Umbilical cord (tissue), 1 donor: ENCODE measurements at regions not wholly inside any gene's neighbourhood (a gene's known extent, or its start where the extent isn't known, plus 50 kb on each side); places are given as distances from the start of the nearest gene placed in this dataset.
"Not testable (repeated sequence)": the region's sequence is repeated elsewhere in the genome, so short reads cannot be mapped to it uniquely, and the experiment has no call there.

Experiments used
- DNase-seq: peaks from one replicate; pipeline ENCODE4 v3.0.0-alpha.2; 2015; ENCODE audit warnings: low spot score

DNA sequence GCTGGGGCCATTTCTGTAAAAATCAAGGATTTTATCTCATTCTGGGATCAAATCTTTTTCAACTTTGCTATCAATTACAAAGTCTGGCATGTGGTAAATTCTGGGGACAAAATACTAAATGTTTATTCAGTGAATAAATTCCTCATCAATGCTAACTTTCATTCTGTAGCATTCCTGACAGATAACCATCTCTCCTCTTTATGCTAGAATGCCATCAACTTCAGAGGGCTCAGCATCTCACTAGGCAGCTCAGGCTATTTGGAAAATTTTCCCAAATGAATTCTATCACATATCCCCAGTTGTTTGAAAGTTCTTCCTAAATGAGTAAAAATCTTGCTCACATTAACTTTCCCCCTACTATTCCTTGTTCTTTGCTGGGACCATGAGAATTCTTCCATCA lies 163.0 kb upstream of the DAB1 start:
- no peak for DNase-seq

DNA sequence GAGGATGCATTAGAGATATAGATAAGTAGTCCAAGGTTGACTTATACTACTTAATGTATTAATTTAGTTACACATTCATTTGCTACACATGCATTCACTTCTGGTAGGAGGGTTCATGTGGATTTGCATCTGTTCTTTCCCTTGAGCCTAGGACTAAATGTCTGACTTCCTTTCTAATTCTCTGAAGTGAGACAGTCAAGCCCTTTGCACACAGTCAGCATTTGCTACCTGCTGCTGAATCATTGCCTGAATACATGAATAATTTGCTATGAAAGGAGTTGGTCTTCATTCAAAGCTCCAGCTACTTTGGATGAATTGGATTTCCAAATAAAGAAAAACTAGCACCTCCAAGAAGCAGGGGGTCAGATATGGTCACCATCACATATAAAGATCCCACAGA lies 154.8 kb upstream of the DAB1 start:
- DNase-seq, result no peak

DNA sequence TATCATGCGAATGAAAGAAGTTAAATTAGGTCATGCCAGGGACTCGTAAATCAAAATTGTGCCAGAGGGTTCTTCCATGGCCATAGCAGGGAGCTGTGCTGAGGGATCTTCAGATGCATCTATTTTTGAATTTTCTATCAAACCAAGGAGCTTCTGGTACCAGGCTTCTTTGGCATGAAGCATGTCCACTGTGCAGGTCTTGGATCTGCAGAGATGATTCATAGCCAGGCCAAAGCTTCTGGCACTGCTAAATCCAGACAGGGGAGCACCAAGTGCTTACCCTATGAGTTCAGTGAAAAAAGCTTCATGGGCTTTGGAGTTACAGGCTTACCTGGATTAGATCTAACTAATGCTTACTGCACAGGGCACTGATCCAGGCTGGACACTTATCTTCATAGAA lies 154.2 kb upstream of the DAB1 start:
- DNase-seq, result no peak

DNA sequence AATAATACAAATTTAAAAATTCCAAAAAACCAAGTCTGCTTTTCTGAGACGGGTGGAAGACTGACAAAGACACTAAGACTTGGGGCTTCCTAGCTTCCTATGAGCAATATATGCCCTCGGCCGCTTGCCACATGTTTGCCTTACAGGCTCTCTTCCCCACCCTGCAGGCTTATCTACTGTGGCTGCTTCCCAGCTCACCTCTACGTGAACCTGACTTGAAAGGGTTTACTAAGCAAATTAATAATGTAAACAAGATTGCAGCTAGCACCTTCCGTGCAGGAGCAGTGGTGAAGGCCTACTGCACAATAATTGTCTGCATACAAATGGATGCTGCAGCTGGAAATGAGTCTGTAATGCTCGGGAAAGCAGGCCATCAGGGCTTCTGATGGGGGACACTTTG lies 152.9 kb upstream of the DAB1 start:
- no peak for DNase-seq

DNA sequence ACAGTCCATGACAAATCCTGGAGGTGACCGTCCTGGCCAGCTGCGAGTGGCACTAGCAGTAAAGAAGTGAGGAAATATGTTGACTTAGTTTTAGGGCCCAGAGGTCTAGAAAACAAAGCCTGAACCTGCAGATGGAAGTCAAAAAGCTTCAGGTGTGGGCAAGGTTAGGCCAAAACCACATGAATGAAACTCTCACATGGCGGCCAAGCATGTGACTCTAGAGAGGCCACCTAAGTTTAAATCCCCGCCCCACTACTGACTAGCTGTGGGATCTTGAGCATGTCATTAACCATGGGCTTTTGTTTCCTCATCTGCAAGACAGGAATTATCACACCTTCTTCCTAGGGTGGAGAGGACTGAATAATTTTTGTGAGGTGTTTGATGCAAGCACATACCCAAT lies 148.2 kb upstream of the DAB1 start:
- no peak for DNase-seq

DNA sequence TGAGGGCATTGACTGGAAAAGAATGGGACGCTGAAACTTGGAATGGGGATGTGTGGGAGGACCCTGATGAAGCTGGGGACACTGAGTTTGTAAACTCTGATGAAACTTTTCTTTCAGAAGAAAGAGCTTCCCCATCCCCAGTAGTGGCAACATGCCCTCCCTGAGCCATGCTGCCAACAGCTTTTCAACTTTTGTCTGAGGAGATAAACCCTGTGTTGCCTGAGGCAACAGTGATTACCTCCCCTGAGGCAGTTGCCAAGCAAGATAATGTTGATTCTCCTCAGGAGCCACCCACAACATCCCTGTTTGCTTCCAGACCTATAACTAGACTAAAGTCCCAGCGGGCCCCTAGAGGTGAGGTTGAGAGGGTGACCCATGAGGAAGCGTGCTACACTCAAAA lies 134.2 kb upstream of the DAB1 start:
- DNase-seq, result not testable (repeated sequence)

DNA sequence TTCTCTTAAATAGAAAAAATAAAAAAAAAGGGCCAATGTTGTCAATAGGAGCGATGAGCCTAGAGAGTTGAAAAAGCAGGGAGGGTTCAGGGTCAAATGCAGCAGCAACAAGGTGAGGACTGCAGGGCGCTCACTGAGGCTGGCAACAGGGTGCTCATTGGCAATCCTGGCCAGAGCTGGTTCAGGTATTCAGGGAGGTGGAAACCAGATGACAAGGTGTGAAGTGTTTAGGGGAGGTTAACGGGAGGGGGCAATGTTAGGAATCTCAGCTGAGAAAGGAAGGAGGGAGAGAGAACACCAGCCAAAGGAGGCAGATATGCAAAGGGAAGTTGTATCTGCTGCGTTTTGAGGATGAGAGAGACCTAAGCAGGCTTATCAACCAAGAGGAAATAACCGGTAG lies 129.8 kb upstream of the DAB1 start:
- DNase-seq, result no peak

DNA sequence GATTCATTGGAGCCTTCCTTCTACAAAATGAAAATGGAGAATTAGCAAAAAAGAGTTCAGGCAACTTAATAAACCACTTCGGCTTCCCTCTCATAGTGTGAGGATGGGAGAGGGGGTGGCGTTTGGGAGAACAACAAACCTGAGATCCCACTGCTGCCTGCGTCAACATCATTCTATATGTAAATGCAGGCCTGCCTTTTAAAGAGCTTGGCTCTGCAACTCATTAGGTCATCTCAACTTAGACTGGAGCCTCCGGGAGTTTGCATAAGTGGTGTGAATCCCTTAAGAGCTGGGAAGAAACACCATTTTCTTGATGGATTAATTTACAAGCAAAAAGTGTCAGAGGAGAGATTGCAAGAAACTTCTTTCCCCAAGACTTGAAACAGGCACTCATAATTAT lies 127.6 kb upstream of the DAB1 start:
- DNase-seq, result no peak

DNA sequence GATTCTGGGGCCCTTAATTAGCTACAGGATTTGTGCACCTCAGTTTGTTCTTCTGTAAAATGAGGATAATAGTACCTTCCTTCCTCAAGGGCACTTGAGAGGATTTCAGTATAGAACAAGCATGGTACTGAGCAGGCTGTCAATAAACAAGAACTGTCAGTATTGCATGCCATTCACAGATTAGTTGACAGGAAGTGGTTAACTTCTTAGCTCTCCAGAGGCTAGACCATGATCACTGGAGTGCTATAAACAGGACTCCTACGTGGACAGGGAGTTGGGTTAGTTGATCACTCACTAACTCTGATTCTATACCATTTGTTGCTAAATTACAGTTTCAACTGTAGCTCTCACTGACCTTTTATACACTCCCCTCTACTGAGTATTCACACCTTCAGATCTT lies 126.2 kb upstream of the DAB1 start:
- DNase-seq, result no peak

DNA sequence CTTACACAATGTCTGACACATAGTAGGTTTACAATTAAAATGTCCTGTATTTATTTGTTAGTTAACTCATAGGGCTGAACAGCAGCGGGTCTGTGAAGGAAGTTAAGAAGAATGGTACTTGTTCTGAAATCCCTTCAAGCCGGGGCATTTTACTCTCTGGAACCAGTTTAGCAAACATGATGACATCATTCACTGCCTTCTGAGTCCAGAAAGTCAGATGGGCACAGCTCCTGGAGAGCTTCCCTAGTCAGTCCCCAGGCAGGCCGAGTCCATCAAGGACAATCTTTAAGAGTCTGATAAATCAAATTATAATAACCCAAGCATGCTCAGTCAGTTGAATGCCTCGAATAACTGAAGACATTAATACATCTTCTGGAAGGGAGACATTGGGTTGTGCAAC lies 125.4 kb upstream of the DAB1 start:
- no peak for DNase-seq

DNA sequence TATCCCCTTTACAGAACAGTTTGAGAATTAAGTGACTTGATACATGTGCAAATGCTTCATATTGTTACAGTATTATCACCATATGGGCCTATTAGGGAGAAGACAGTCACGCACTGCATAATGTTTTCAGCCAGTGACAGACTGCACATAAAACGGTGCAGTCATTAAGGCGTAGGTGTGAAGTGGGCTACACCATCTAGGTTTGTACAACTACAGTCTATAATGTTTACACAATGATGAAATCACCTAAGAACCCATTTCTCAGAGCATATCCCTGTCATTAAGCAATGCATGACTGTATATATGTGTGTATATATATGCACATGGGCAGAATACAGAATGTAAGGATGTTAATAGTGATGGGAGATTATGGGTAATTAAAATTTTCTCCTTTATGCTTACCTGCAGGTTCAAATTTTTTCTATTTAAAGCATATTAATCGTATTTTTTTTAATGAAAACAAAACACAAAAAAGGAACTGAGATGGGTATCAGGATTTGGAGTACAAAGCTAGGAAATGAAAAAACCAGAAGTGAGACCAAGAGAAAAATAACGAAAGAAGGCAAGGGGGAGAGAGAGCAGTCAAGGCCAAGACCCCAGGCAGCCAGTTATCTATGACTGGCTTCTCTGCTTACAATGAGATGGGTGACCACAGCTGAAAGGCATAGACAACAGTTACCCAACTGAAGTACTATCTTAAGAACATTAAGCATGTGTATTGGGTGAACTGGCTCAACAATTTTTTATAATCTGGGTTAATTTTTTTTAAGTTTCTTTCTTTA lies 122.9 kb upstream of the DAB1 start:
- no peak for DNase-seq

DNA sequence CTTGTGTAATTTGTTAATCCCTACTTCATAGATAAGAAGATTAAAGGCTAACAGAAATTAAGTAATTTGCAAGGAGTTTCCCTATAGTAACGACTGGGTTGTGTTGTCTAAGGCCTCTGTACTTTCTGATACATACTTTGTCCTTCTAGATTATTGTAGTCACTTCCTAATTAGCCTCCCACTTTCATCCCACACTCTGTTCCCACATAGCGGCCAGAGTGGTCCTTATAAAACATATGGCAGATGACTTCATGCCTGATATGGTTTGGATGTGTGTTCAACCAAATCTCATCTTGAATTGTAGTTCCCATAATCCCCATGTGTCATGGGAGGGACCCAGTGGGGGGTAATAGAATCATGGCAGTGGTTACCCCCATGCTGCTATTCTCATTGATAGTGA lies 120.5 kb upstream of the DAB1 start:
- DNase-seq, result no peak

DNA sequence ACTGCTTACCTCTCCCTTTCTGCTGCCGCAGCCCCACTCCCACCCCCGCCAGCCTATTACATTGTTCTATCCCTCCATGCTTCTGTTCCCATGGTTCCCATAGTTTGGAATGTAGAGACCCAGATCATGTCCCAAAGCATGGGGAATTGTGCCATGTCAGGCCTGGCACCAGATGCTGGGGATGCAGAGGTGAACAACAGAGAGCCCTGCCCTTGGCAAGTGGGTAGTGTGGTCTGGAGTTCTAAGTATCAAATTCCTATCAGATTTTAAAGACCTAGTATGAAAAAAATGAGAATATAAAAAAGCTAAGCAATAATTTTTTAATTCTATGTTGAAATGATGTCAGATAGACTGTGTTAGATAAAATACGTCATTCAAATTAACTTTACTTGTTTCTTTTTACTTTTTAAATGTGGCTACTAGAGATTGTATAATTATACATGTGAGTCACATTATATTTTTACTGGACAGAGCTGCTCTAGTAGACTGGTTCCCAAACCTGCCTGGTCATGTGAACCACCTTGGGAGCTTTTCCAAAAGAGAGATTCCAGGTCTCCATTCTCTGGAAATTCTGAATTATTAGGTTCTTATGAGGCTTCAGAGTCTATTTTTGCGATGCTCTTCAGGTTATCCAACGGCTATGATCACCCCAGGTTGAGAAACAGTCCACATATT lies 113.0 kb upstream of the DAB1 start:
- DNase-seq, result no peak

DNA sequence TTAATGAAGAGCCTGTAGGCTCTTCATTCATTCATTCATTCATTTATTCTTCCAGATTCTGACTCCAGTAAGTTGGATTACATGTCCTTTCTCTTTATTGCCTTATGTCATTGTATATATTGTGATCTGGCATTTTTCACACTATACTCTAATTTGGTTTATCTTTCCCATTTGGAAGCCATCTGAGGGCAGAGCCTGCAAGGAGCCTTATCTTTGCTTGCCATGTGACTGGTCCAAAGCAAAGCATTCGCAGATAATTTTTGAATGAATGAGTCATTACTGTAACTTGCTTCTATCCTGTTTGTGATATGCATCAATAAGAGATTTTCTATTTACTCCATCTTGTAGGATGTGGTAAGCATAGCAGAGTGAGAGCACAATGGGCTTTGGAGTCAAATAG lies 108.4 kb upstream of the DAB1 start:
- no peak for DNase-seq

DNA sequence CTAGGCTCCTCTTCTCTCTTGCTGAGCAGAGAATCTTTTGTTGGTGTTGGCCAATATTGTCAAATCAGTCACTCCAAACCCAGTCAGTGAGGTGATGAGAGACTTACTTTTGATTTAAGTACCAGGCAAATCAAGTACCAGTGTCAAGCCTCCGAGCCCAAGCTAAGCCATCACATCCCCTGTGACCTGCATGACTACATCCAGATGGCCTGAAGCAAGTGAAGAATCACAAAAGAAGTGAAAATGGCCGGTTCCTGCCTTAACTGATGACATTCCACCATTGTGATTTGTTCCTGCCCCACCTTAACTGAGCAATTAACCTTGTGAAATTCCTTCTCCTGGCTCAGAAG lies 107.0 kb upstream of the DAB1 start:
- not testable (repeated sequence) for DNase-seq

DNA sequence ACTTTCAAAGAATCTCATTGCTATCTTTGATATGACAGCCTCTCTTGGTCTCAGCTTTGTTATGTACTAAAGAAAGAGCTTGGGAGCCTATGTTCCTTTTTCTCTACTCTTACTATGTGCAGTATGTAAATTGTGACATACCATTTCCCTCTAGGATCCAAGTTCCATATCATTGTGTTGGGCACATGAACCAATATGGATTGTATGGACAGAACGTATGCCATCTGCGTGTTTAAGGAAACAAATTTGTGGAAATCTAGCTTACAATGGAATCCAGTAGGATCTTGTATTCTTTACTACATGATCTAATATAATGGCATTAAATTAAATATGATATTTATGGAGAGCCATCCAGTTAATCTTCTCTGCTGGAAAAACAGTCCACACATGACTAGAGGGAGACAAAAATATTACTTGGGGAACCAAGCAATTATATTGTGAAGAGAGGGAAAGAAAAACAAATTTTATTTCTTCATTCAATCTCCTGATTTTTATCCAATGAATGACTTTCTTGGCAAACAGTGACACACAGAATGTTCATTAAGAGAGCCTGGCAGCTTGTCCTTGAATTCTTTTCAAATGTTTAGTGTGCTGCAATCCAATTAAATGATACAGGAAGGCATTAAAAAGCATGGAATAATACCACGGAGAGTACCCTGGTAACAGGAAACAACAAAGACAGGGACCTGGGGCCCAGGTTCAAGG lies 106.5 kb upstream of the DAB1 start:
- DNase-seq, result no peak

DNA sequence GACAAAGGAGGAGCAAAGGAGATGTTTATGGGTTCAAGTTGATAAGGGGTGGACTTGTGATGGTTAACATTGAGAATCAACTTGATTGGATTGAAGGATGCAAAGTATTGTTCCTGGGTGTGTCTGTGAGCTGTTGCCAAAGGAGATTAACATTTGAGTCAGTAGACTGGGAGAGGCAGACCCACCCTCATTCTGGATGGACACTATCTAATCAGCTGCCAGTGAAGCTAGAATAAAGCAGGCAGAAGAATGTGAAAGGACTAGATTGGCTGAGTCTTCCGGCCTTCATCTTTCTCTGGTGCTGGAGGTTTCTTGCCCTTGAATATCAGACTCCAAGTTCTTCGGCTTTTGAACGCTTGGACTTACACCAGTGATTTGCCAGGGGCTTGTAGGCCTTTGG lies 98.7 kb upstream of the DAB1 start:
- DNase-seq, result peak; percentile 3

DNA sequence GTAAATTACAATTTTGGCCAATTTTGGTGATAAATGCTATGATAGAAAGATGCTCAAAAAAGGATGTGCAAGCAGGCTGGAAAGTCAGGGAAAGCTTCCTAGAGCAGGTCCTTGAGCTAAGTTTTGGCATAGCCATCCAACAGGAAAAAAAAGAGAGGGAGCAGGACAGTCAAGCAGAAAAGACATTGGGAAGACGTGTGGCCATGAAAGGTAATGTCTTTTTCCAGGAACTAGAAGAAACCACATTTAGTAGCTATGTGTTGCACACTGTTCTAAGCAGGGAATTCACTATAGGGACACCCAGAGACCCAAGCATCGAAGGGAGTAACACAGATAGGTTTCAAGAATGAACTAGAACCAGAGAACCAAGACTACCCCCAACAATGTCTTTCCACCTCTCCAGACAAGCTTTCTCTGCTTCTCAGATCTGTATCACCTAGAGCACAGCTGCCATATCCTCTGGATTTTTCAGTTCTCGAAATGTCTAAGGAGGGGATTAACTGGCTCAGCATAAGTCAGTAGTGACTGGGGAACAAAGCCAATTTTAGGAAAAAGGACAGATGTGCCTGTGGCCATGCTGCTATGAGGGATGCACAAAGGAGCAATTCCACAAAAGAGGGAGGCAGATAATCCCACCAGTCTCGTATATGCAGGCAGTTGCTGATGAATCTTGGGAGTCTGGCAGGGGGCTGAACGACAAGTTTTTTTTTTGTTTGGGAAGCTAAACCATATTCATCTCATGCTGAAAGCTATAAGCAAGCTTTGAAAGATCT lies 97.1 kb upstream of the DAB1 start:
- peak; percentile 29 for DNase-seq

DNA sequence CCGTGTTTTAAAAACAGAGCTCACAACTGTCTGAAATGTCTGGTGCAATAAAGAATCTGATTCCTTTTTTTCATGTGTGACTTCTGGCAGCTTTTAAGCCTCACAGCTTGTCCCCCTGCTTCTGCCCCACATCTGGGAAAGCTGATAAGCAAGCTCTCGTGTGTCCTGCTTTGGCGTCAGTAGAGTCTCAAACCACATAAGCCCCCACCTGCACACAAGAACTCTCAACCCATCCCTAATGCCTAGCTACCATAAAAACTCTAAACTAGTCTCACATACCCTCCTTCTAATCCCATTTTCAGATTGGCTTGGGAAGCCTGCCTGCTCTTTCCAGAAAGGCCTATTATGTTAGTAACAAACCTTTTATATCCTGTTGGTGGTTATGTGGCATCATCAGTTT lies 94.6 kb upstream of the DAB1 start:
- DNase-seq, result no peak

DNA sequence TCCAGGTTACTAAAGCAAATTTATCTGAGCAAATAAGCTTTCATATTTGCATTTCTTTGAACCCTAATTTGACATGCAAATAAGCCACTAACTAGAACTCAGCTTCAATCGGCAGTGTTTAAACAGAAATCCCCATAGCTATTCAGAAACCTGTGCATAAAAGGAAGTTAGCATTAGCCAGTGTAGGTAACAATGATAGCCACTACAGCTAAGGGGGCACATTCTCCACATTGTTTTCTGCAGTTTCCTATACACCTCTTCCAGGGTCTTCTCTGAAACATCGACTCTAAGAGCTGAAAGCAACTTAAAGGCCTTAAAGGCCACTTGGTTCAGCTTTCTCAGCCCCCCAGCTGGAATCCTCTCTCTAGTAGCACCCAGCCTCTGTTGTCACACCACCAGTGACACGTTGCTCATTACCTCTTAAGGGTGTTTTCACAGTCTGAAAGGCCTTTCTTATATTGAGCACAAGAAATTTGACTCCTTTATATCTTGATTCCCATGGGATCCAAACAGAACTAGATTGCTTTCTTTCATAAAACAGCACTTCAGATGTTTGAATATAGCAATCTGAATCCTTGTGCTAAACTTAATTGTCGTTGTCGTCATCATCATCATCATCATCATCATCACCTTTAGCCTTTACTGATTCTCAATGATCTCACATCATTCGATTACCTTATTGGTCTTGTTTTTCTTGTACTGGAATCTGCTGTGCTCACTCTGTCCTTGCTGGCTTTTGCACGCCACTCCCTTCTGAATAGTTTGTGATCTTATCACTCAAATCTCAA lies 93.9 kb upstream of the DAB1 start:
- no peak for DNase-seq

DNA sequence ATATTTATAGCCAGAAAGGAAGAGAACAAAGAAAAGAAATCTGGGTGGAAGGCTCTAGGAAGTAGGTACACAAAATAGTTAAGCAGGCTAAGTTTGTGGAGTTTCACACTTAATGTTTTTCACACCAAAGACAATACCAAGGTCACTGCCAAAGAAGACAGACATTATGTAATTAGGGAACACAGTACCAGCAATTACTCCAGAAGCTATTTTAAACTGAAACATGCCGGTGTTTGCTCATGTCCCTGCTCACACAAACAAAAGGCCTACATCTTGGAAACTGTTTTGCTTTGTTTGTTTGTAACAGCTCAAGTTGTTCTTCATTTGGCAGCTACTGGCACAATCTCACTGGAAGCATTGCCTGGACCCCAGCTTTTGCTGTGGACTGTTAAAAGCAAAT lies 88.5 kb upstream of the DAB1 start:
- no peak for DNase-seq

DNA sequence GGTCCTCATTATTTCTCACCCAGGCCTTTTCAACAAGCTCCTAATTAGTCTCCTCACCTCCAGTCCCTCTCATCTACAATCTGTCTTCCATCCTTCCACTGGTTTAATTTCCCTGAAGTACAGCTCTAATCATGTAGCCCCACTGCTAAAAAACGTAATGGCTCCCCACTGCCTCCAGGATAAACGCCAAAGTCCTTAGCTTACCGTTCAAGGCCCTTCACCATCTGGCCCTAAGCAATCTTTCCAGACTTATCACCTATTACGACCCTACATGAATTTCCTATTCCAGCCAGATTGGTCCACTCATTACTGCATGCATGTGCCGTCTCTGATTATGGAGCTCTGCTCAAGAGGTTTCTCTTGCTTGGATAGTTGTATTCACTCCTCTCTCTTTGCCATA lies 83.1 kb upstream of the DAB1 start:
- DNase-seq, result no peak
